Endothelial cell (in vitro differentiated cells): ENCODE measurements at regions not wholly inside any gene's neighbourhood (a gene's known extent, or its start where the extent isn't known, plus 50 kb on each side); places are given as distances from the start of the nearest gene placed in this dataset.

ENCODE experiments used
- DNase-seq: peaks from one replicate; pipeline ENCODE4 v3.0.0; 2021; ENCODE audit warnings: low spot score
- H3K27ac Mint-ChIP-seq: one replicate; pipeline ENCODE4 v1.8.0; 2021; ENCODE audit warnings: mixed read lengths, inconsistent platforms; ENCODE audit not compliant: unreplicated experiment
- H3K27me3 Mint-ChIP-seq: one replicate; pipeline ENCODE4 v1.8.0; 2021; ENCODE audit warnings: mild to moderate bottlenecking, moderate library complexity, mixed read lengths, inconsistent platforms; ENCODE audit not compliant: unreplicated experiment
- H3K36me3 Mint-ChIP-seq: one replicate; pipeline ENCODE4 v1.8.0; 2021; ENCODE audit warnings: mild to moderate bottlenecking, low read depth, mixed read lengths, inconsistent platforms; ENCODE audit not compliant: unreplicated experiment
- H3K4me1 Mint-ChIP-seq: one replicate; pipeline ENCODE4 v1.8.0; 2021; ENCODE audit warnings: mild to moderate bottlenecking, mixed read lengths, inconsistent platforms; ENCODE audit not compliant: unreplicated experiment
- H3K4me3 Mint-ChIP-seq: one replicate; pipeline ENCODE4 v1.8.0; 2021; ENCODE audit warnings: mild to moderate bottlenecking, mixed read lengths, inconsistent platforms; ENCODE audit not compliant: unreplicated experiment
- H3K9me3 Mint-ChIP-seq: one replicate; pipeline ENCODE4 v1.8.0; 2021; ENCODE audit warnings: mixed read lengths, inconsistent platforms; ENCODE audit not compliant: unreplicated experiment
- CTCF ChIP-seq: fragments of 200-600 bp; sonication (generic); IDR thresholded peaks from one replicate; pipeline ENCODE4 v1.5.0; 2021; ENCODE audit warnings: antibody characterized with exemption; ENCODE audit not compliant: unreplicated experiment

GRCh38 chr6:80531681-80532619, 425.5 kb downstream of the BCKDHB start:
- Mint-ChIP-seq H3K4me3 (no peak overlapping the region), H3K27ac (no peak overlapping the region), H3K4me1 (peaks cover 4% of the 10 kb centered on the region), H3K9me3 (no peaks in the 10 kb centered on the region), H3K36me3 (peaks cover 5% of the 10 kb centered on the region), H3K27me3 (no peaks in the 10 kb centered on the region)
- no peak for DNase-seq
- TF ChIP-seq CTCF: no peak

- no peak for TF ChIP-seq CTCF
- Mint-ChIP-seq H3K4me3 (no peak overlapping the region), H3K9me3 (no peaks in the 10 kb centered on the region), H3K36me3 (no peaks in the 10 kb centered on the region), H3K27ac (no peak overlapping the region), H3K4me1 (peaks cover 4% of the 10 kb centered on the region), H3K27me3 (no peaks in the 10 kb centered on the region)
- DNase-seq: no peak
These were observed 423.6 kb downstream of the BCKDHB start for GRCh38 chr6:80530103-80530502.

- Mint-ChIP-seq H3K4me3 (no peak overlapping the region), H3K9me3 (no peaks in the 10 kb centered on the region), H3K4me1 (peaks cover 14% of the 10 kb centered on the region), H3K27ac (no peak overlapping the region), H3K36me3 (no peaks in the 10 kb centered on the region), H3K27me3 (no peaks in the 10 kb centered on the region)
- no peak for DNase-seq
- TF ChIP-seq CTCF: no peak
These were observed 421.6 kb downstream of the BCKDHB start for GRCh38 chr6:80528115-80528514.

- Mint-ChIP-seq H3K36me3 (no peaks in the 10 kb centered on the region), H3K4me1 (peaks cover 19% of the 10 kb centered on the region), H3K27ac (no peak overlapping the region), H3K9me3 (no peaks in the 10 kb centered on the region), H3K27me3 (no peaks in the 10 kb centered on the region), H3K4me3 (no peak overlapping the region)
- TF ChIP-seq CTCF: no peak
- no peak for DNase-seq
These were observed 421.1 kb downstream of the BCKDHB start for GRCh38 chr6:80527552-80528052.

DNA sequence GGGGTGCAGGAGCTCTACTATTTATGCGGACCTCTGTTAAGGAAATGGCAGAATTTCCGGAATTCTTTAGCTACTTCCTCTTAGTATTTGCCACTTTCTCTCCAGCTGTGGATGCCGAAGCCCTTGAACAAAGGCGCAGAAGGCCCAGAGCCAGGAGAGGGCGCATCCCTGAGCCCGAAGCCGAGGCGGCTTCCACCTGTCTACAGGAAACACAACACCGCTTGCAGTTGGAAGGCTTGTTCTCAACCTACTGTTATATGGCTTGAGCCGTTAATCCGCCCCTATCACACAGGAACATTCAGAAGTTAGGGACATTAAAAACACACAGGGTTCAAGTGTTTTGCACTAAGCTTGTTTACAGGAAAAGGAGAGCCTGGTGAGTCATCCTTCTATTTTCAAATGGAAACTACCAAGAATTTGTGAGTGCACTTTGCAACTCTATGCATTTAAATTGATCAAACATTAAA, 417.1 kb downstream of the BCKDHB start:
- H3K4me3 Mint-ChIP-seq: no peak overlapping the region

More for the DNA sequence above, 417.1 kb downstream of the BCKDHB start:
- Mint-ChIP-seq H3K4me1 (peaks cover 20% of the 10 kb centered on the region), H3K36me3 (no peaks in the 10 kb centered on the region), H3K27me3 (no peaks in the 10 kb centered on the region), H3K27ac (peak overlapping the region; percentile 93), H3K9me3 (no peaks in the 10 kb centered on the region)
- peak; percentile 71 for DNase-seq
- no peak for TF ChIP-seq CTCF
